ENCODE measurements at regions not wholly inside any gene's neighbourhood (a gene's known extent, or its start where the extent isn't known, plus 50 kb on each side); places are given as distances from the start of the nearest gene placed in this dataset.

DNA sequence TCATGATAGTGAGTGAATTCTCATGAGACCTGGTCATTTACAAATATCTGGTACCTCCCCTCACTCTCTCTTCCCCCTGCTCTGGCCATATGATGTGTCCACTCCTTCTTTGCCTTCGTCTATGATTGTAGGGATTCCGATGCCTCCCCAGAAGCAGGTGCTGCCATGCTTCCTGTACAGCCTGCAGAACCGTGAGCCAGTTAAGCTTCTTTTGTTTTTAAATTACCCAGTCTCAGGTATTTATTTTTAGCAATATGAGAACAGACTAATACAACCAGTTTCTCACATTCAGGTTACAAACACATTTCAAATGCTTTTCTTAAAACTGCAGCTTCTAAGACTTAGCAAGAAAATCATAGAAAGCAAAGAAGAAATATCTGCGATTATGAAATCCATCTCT is 321.2 kb upstream of the CDH7 start:
- Histone ChIP-seq H3K9me3 (no peaks in the 10 kb centered on the region), H3K4me1 (no peaks in the 10 kb centered on the region), H3K27ac (no peak overlapping the region), H3K4me3 (no peak overlapping the region), H3K36me3 (no peaks in the 10 kb centered on the region), H3K27me3 (no peaks in the 10 kb centered on the region)
- intact Hi-C loops (cut with DNase I) = no loop called here
- DNase-seq (ENCODE audit: extremely low spot score in 2 of 2) = no peak
- TF ChIP-seq POLR2A (IDR thresholded peaks at IDR 0.05) (no peak), POLR2AphosphoS5 (IDR thresholded peaks at IDR 0.05; ENCODE audit: insufficient read depth in 1 of 2, low read depth in 1 of 2) (no peak)
- TF ChIP-seq, protein P1, sequence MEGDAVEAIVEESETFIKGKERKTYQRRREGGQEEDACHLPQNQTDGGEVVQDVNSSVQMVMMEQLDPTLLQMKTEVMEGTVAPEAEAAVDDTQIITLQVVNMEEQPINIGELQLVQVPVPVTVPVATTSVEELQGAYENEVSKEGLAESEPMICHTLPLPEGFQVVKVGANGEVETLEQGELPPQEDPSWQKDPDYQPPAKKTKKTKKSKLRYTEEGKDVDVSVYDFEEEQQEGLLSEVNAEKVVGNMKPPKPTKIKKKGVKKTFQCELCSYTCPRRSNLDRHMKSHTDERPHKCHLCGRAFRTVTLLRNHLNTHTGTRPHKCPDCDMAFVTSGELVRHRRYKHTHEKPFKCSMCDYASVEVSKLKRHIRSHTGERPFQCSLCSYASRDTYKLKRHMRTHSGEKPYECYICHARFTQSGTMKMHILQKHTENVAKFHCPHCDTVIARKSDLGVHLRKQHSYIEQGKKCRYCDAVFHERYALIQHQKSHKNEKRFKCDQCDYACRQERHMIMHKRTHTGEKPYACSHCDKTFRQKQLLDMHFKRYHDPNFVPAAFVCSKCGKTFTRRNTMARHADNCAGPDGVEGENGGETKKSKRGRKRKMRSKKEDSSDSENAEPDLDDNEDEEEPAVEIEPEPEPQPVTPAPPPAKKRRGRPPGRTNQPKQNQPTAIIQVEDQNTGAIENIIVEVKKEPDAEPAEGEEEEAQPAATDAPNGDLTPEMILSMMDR (IDR thresholded peaks at IDR 0.05) = no peak

DNA sequence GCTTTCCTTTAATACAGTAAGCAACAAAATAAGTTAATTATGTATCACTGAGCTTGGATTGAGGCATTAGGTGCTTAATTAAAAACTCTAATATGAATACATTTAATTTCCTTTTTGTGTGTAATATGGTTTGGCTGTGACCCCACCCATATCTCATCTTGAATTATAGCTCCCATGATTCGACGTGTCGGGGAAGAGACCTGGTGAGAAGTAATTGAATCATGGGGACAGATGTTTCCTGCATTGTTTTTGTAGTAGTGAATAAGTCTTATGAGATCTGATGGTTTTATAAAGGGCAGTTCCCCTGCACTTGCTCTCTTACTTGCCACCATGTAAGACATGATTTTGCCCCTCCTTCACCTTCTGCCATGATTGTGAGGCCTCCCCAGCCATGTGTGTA is 325.4 kb upstream of the CDH7 start:
- Histone ChIP-seq H3K27ac (no peak overlapping the region), H3K4me3 (no peak overlapping the region), H3K4me1 (no peaks in the 10 kb centered on the region), H3K27me3 (no peaks in the 10 kb centered on the region), H3K36me3 (no peaks in the 10 kb centered on the region), H3K9me3 (no peaks in the 10 kb centered on the region)
- TF ChIP-seq, protein P1 (IDR thresholded peaks at IDR 0.05) = no peak
- no peak for TF ChIP-seq POLR2AphosphoS5 (IDR thresholded peaks at IDR 0.05; ENCODE audit: insufficient read depth in 1 of 2, low read depth in 1 of 2)
- TF ChIP-seq POLR2A (IDR thresholded peaks at IDR 0.05) = no peak
- intact Hi-C loops (cut with DNase I) = no loop called here
- no peak for DNase-seq (ENCODE audit: extremely low spot score in 2 of 2)

DNA sequence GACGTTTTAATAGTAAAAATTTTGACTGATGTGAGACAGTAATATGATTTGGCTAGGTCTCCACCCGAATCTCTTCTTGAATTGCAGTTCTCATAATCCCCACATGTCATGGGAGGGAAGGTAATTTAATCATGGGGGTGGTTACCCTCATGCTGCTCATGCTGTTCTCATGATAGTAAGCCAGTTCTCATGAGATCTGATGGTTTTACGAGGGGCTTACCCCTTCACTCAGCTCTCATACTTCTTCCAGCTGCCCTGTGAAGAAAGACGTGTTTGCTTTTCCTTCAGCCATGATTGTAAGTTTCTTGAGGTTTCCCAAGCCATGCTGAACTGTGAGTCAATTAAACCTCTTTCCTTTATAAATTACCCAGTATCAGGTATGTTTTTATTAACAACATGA is 327.0 kb upstream of the CDH7 start:
- no peak overlapping the region for H3K4me3 ChIP-seq
- H3K9me3 ChIP-seq = no peaks in the 10 kb centered on the region
- no peaks in the 10 kb centered on the region for H3K36me3 ChIP-seq
- no peak for TF ChIP-seq POLR2A (IDR thresholded peaks at IDR 0.05)
- TF ChIP-seq, protein P1 (IDR thresholded peaks at IDR 0.05) = no peak
- TF ChIP-seq POLR2AphosphoS5 (IDR thresholded peaks at IDR 0.05; ENCODE audit: insufficient read depth in 1 of 2, low read depth in 1 of 2) = no peak
- no peak overlapping the region for H3K27ac ChIP-seq
- H3K27me3 ChIP-seq = no peaks in the 10 kb centered on the region
- H3K4me1 ChIP-seq = no peaks in the 10 kb centered on the region
- intact Hi-C loops (cut with DNase I) = loop anchor here (5.0 kb wide), 1 partner anchor 861 kb away; no protein-coding TSS in a partner anchor
- no peak for DNase-seq (ENCODE audit: extremely low spot score in 2 of 2)

DNA sequence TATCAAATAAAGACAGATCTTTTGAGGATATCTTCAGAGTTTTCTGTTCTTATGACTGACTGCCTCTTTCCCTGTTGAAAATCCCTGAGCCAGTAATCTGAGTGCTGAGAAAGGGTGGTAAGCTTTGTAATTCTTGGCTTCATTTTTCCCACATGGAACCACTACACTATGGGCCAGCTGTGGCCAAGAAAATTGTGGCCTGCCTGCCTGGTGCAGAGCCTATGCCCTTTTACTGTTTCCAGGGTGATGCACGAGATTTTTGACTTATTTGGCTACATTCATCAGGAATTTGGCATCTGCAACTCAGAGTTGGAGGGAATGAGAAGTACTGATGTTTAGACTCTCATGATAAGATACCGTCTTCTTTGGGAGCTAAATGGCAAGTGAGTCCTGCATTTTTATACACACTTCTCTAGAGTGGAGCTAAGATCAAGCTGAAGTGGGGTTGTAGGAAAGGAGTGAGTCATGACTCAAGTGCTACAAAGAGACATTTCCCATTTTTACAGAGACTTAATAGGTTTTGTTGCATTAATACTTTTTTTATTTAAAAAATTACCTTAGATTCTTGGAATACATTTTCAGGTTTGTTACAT is 328.2 kb upstream of the CDH7 start:
- TF ChIP-seq POLR2AphosphoS5 (IDR thresholded peaks at IDR 0.05; ENCODE audit: insufficient read depth in 1 of 2, low read depth in 1 of 2) = no peak
- TF ChIP-seq, protein P1 (IDR thresholded peaks at IDR 0.05) = no peak
- no peak for TF ChIP-seq POLR2A (IDR thresholded peaks at IDR 0.05)

DNA sequence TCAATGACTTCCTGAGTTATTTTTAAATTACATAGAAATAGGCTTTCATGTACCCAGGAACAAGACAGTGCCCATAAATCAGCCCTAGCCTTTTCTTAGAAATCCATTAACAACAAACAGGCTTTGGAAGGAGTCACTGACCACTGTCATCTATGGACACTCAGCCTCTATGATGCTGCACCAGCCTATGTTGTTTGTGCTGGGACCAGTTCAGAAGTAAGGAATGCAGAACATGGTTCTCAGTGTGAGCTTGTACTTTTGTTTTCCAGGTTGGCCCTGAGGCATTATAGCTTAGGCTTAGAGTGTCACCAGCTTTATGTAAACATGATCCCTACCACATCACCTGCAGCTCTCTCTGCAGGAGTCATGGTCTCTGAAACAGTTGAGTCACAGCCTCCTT is 335.7 kb upstream of the CDH7 start:
- no peak for DNase-seq (ENCODE audit: extremely low spot score in 2 of 2)
- H3K4me3 ChIP-seq = no peak overlapping the region
- H3K4me1 ChIP-seq = no peaks in the 10 kb centered on the region
- no peaks in the 10 kb centered on the region for H3K9me3 ChIP-seq
- H3K36me3 ChIP-seq = no peaks in the 10 kb centered on the region
- H3K27me3 ChIP-seq = no peaks in the 10 kb centered on the region
- no peak overlapping the region for H3K27ac ChIP-seq
- no peak for TF ChIP-seq POLR2AphosphoS5 (IDR thresholded peaks at IDR 0.05; ENCODE audit: insufficient read depth in 1 of 2, low read depth in 1 of 2)
- TF ChIP-seq, protein P1 (IDR thresholded peaks at IDR 0.05) = no peak
- TF ChIP-seq POLR2A (IDR thresholded peaks at IDR 0.05) = no peak
- intact Hi-C loops (cut with DNase I) = no loop called here

More for the DNA sequence above, 328.2 kb upstream of the CDH7 start:
- H3K4me3 ChIP-seq = no peak overlapping the region
- H3K9me3 ChIP-seq = no peaks in the 10 kb centered on the region
- no peak for DNase-seq (ENCODE audit: extremely low spot score in 2 of 2)
- H3K4me1 ChIP-seq = no peaks in the 10 kb centered on the region
- no peaks in the 10 kb centered on the region for H3K27me3 ChIP-seq
- intact Hi-C loops (cut with DNase I) = loop anchor here (5.0 kb wide), 1 partner anchor 860 kb away; no protein-coding TSS in a partner anchor
- H3K27ac ChIP-seq = no peak overlapping the region
- no peaks in the 10 kb centered on the region for H3K36me3 ChIP-seq
